Left lung (tissue), 4 donors: ENCODE measurements at regions not wholly inside any gene's neighbourhood (a gene's known extent, or its start where the extent isn't known, plus 50 kb on each side); places are given as distances from the start of the nearest gene placed in this dataset.

ENCODE experiments used
- ATAC-seq: fragments of 200-7000 bp; cut with Tn5 transposase; one replicate; pipeline ENCODE4 v1.9.1; 2020; ENCODE audit warnings: moderate library complexity
- DNase-seq, 4 donors: peaks; one replicate each; pipeline ENCODE4 v3.0.0-alpha.2; 2013 to 2020
- H3K27ac ChIP-seq, 2 donors: fragments of 200-600 bp; sonication (generic) in 1 of 2; one replicate each; pipeline versions ENCODE4 v1.5.0 to v1.8.0; 2020 to 2021
- H3K27me3 ChIP-seq, 2 donors: fragments of 200-600 bp; sonication (generic) in 1 of 2; one replicate each; pipeline versions ENCODE4 v1.5.0 to v1.8.0; 2020 to 2021
- H3K36me3 ChIP-seq, 2 donors: fragments of 200-600 bp; sonication (generic) in 1 of 2; one replicate each; pipeline versions ENCODE4 v1.5.0 to v1.8.0; 2020 to 2021
- H3K4me1 ChIP-seq, 2 donors: fragments of 200-600 bp; one replicate each; pipeline ENCODE4 v1.8.0; 2021
- H3K4me3 ChIP-seq, 2 donors: fragments of 200-600 bp; sonication (generic) in 1 of 2; one replicate each; pipeline versions ENCODE4 v1.5.0 to v1.8.0; 2020 to 2021; ENCODE audit warnings: mild to moderate bottlenecking in 1 of 2
- H3K9me3 ChIP-seq, 2 donors: fragments of 200-600 bp; sonication (generic) in 1 of 2; one replicate each; pipeline versions ENCODE4 v1.5.0 to v1.8.0; 2020 to 2021
- CTCF ChIP-seq, 2 donors: fragments of 200-600 bp; sonication (generic) in 1 of 2; IDR thresholded peaks; one replicate each; pipeline versions ENCODE4 v1.5.0 to v1.8.0; 2021; ENCODE audit warnings: antibody characterized with exemption in 2 of 2
- intact Hi-C, 2 donors: fragments of 100-400 bp; cut with DNase I; formaldehyde crosslinking; loops; one replicate each; pipeline versions ENCODE4 v1.11.2 to v1.14.2; 2022
- donor health status: DM: no; HTN: yes; CAD: no.
- donor health status: DM: no; HTN: no; CAD: no.

- H3K27me3 ChIP-seq, result no peaks in the 10 kb centered on the region
- H3K27ac ChIP-seq, result no peak overlapping the region
- H3K4me3 ChIP-seq, result no peak overlapping the region
- no peak for ATAC-seq
- no peak for DNase-seq
- H3K4me1 ChIP-seq, result no peaks in the 10 kb centered on the region
- TF ChIP-seq CTCF (IDR thresholded peaks at IDR 0.05), result no peak
- no peaks in the 10 kb centered on the region for H3K36me3 ChIP-seq
- H3K9me3 ChIP-seq, result no peaks in the 10 kb centered on the region
- intact Hi-C loops, result no loop called here
These were observed 605.1 kb downstream of the PCDH7 start for GRCh38 chr4:31325300-31325699.

GRCh38 chr4:31327031-31327430 lies 606.9 kb downstream of the PCDH7 start:
- intact Hi-C loops, result no loop called here
- DNase-seq (no peak), ATAC-seq (no peak)
- H3K9me3 ChIP-seq, result no peaks in the 10 kb centered on the region
- H3K27me3 ChIP-seq, result no peaks in the 10 kb centered on the region
- no peak overlapping the region for H3K27ac ChIP-seq
- no peaks in the 10 kb centered on the region for H3K4me1 ChIP-seq
- no peak overlapping the region for H3K4me3 ChIP-seq
- no peak for TF ChIP-seq CTCF (IDR thresholded peaks at IDR 0.05)
- H3K36me3 ChIP-seq, result no peaks in the 10 kb centered on the region

- intact Hi-C loops, result no loop called here
- peak in 2 of 4 donors; percentile 70 to 85 for DNase-seq
- no peak for TF ChIP-seq CTCF (IDR thresholded peaks at IDR 0.05)
- no peaks in the 10 kb centered on the region for H3K36me3 ChIP-seq
- H3K9me3 ChIP-seq, result no peaks in the 10 kb centered on the region
- H3K4me3 ChIP-seq, result no peak overlapping the region
- H3K27ac ChIP-seq, result no peak overlapping the region
- H3K27me3 ChIP-seq, result no peaks in the 10 kb centered on the region
- no peak for ATAC-seq
- H3K4me1 ChIP-seq, result no peaks in the 10 kb centered on the region
These were observed 608.8 kb downstream of the PCDH7 start for GRCh38 chr4:31328932-31329331.

- ATAC-seq (no peak), DNase-seq (no peak)
- Histone ChIP-seq H3K36me3 (no peaks in the 10 kb centered on the region), H3K4me3 (no peak overlapping the region), H3K27me3 (no peaks in the 10 kb centered on the region), H3K9me3 (no peaks in the 10 kb centered on the region), H3K4me1 (no peaks in the 10 kb centered on the region), H3K27ac (no peak overlapping the region)
- intact Hi-C loops, result no loop called here
- TF ChIP-seq CTCF (IDR thresholded peaks at IDR 0.05), result no peak
These were observed 614.1 kb downstream of the PCDH7 start for GRCh38 chr4:31334086-31334910.

- H3K27ac ChIP-seq, result no peak overlapping the region
- H3K4me3 ChIP-seq, result no peak overlapping the region
- no peaks in the 10 kb centered on the region for H3K36me3 ChIP-seq
- H3K4me1 ChIP-seq, result no peaks in the 10 kb centered on the region
- no peak for TF ChIP-seq CTCF (IDR thresholded peaks at IDR 0.05)
- intact Hi-C loops, result no loop called here
- H3K27me3 ChIP-seq, result no peaks in the 10 kb centered on the region
- peaks cover 0 to 18% of the 10 kb centered on the region in 2 donors for H3K9me3 ChIP-seq
- DNase-seq (no peak), ATAC-seq (no peak)
These were observed 617.8 kb downstream of the PCDH7 start for GRCh38 chr4:31338000-31338399.
